Caco-2 (cell line): ENCODE measurements at regions not wholly inside any gene's neighbourhood (a gene's known extent, or its start where the extent isn't known, plus 50 kb on each side); places are given as distances from the start of the nearest gene placed in this dataset.
"Not testable (repeated sequence)": the region's sequence is repeated elsewhere in the genome, so short reads cannot be mapped to it uniquely, and the experiment has no call there.

Experiments
- BruUV-seq: library from RNA; stranded (reverse); fragments of 400-500 nt; replicated peaks from 2 replicates; lab custom pipeline; 2021; lab: Mats Ljungman, UMichigan
- CTCF ChIA-PET: fragments of 300-600 bp; sonication (Branson Sonifier 250); formaldehyde crosslinking; loops from one replicate; lab custom pipeline; 2022; ENCODE audit warnings: antibody characterized with exemption; lab: Charles Lee
- POLR2A ChIA-PET: fragments of 300-600 bp; sonication (Branson Sonifier 250); formaldehyde crosslinking; loops from one replicate; lab custom pipeline; 2022; ENCODE audit warnings: antibody characterized with exemption; lab: Charles Lee
- DNase-seq, 2 experiments: peaks; one replicate each; pipeline versions ENCODE4 v3.0.0 to v3.0.0-alpha.2; 2020 to 2022
- H3K27me3 ChIP-seq: replicated peaks from 2 replicates; pipeline ENCODE4 v1.6.0; 2011; ENCODE audit warnings: low read length; ENCODE audit not compliant: control insufficient read depth, insufficient read depth
- H3K36me3 ChIP-seq: 2 replicates; pipeline ENCODE4 v1.5.1; 2011; ENCODE audit warnings: low read length; ENCODE audit not compliant: control insufficient read depth, insufficient read depth
- H3K4me1 ChIP-seq: fragments of 250-450 bp; sonication (Bioruptor Pico); 2 replicates; pipeline ENCODE4 v1.5.1; 2020; ENCODE audit warnings: mild to moderate bottlenecking
- H3K4me3 ChIP-seq: 2 replicates; pipeline ENCODE4 v1.5.1; 2011; ENCODE audit warnings: low read depth, mild to moderate bottlenecking, control low read depth, low read length
- H3K9me3 ChIP-seq: fragments of 250-450 bp; sonication (Bioruptor Pico); 2 replicates; pipeline ENCODE4 v1.5.1; 2020; ENCODE audit warnings: mild to moderate bottlenecking, moderate library complexity
- H3K27ac Mint-ChIP-seq: one replicate; pipeline ENCODE4 v1.8.0; 2022; ENCODE audit warnings: mixed read lengths; ENCODE audit not compliant: unreplicated experiment
- H3K27me3 Mint-ChIP-seq: one replicate; pipeline ENCODE4 v1.8.0; 2022; ENCODE audit warnings: mixed read lengths; ENCODE audit not compliant: insufficient read depth, unreplicated experiment
- H3K36me3 Mint-ChIP-seq: one replicate; pipeline ENCODE4 v1.8.0; 2022; ENCODE audit warnings: mild to moderate bottlenecking, mixed read lengths; ENCODE audit not compliant: insufficient read depth, unreplicated experiment
- H3K4me1 Mint-ChIP-seq: one replicate; pipeline ENCODE4 v1.8.0; 2022; ENCODE audit warnings: low read depth, mixed read lengths; ENCODE audit not compliant: unreplicated experiment
- H3K4me3 Mint-ChIP-seq: one replicate; pipeline ENCODE4 v1.8.0; 2022; ENCODE audit warnings: mild to moderate bottlenecking, moderate library complexity, mixed read lengths; ENCODE audit not compliant: unreplicated experiment
- H3K9me3 Mint-ChIP-seq: one replicate; pipeline ENCODE4 v1.8.0; 2022; ENCODE audit warnings: mixed read lengths; ENCODE audit not compliant: unreplicated experiment
- intact Hi-C: fragments of 100-400 bp; cut with micrococcal nuclease; formaldehyde crosslinking; loops from one replicate; pipeline ENCODE4 v1.10.0; 2022; ENCODE audit not compliant: unreplicated experiment

DNA sequence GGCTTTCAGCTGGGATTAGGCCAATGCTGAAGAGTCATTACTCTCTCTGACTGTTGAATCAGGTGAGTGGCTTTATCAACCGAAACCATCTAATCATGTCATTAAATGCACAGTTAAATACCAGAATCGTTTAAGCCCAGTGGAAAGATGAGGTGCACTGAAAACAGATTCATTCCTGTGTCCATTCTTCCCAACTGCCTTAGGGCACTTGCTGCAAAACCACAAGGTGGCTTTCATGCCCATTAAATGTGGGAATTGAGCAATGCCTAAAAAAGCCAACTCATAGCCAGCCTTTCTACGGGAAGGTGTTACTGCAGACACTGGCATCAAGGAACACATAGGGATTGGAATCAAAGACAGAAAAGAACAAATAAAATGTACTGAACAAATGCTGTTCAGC is 246.3 kb upstream of the NBPF12 start:
- H3K4me1 Mint-ChIP-seq, intact Hi-C loops: not testable (repeated sequence)

DNA sequence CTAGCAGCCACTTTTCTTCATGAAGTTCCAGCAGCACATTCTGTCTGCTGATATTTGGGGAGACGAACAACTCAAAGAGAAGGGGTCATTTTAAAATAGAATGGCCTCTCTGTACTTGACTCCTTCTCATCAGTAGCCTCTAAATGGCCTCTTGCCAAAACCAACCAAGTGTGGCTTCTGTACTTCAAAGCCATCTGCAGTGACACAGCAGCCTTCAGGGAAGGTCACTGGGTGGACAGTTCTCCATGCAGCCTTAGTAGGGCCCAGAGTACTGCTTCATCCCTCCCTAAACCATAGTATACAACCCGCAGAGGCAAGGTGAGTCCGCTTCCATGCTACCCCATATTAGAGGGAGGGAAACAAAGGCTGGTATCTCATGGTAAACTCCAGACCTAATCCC is 249.2 kb upstream of the NBPF12 start:
- CTCF ChIA-PET, H3K36me3 Mint-ChIP-seq, H3K4me3 ChIP-seq, H3K4me3 Mint-ChIP-seq, H3K27me3 Mint-ChIP-seq, H3K9me3 ChIP-seq, H3K9me3 Mint-ChIP-seq, BruUV-seq, intact Hi-C loops, H3K4me1 ChIP-seq, H3K36me3 ChIP-seq, DNase-seq, H3K4me1 Mint-ChIP-seq, H3K27ac Mint-ChIP-seq, POLR2A ChIA-PET, H3K27me3 ChIP-seq: not testable (repeated sequence)

More for the DNA sequence above, 246.3 kb upstream of the NBPF12 start:
- H3K4me1 ChIP-seq, H3K27ac Mint-ChIP-seq, DNase-seq, BruUV-seq, H3K9me3 Mint-ChIP-seq, H3K4me3 Mint-ChIP-seq, POLR2A ChIA-PET, H3K27me3 ChIP-seq, H3K4me3 ChIP-seq, CTCF ChIA-PET, H3K27me3 Mint-ChIP-seq, H3K36me3 ChIP-seq, H3K9me3 ChIP-seq, H3K36me3 Mint-ChIP-seq: not testable (repeated sequence)

DNA sequence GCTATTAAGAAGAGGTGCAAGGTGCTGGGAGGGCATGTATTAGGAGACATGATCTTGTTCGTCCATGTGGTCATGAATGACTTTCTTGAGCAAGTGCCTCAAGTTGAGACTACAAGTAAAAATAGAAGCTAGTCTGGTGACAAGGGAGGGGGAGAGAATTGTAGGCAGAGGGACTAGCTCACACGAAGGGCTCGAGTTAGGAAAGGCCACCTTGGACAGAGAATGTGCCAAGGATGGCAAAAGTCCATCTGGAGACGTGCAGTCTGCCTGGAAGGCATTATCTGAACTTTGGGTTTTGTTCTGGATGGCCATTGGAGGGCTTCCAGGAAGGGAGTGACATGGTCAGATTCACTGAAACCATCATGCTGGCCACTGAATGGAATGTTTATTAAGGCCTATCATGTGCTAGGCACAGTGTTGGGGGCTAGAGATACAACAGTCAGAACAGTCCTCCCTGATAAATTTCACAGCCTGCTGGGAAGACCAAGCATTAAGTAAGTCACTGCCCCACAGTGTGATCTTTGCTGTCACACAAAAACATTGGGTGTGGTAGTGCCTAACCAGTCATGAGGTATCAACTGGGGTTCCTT is 251.3 kb upstream of the NBPF12 start:
- intact Hi-C loops, H3K36me3 Mint-ChIP-seq, H3K4me3 Mint-ChIP-seq, H3K36me3 ChIP-seq, H3K27ac Mint-ChIP-seq, CTCF ChIA-PET, DNase-seq, H3K27me3 Mint-ChIP-seq, H3K4me3 ChIP-seq, H3K27me3 ChIP-seq, BruUV-seq, H3K9me3 Mint-ChIP-seq, H3K4me1 ChIP-seq, H3K9me3 ChIP-seq, POLR2A ChIA-PET, H3K4me1 Mint-ChIP-seq: not testable (repeated sequence)

DNA sequence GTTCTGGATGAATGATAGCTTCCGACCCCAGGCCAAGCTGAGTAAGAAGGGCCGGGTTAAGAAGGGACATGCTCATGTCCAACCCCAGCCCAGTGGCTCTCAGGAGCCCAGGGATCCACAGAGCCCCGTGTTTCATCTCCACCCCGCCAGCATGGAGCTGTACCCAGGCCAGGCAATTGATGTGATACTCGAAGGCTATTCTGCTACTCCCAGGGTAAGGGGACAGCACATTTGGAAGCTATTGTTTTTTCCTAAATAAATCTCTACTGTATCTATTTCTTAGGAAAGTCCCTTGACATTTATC is 255.0 kb upstream of the NBPF12 start:
- BruUV-seq, H3K27me3 Mint-ChIP-seq, H3K4me1 Mint-ChIP-seq, intact Hi-C loops, H3K4me3 Mint-ChIP-seq, H3K36me3 Mint-ChIP-seq, DNase-seq, H3K4me3 ChIP-seq, H3K27ac Mint-ChIP-seq, H3K9me3 Mint-ChIP-seq, H3K9me3 ChIP-seq, H3K36me3 ChIP-seq, H3K27me3 ChIP-seq, H3K4me1 ChIP-seq, CTCF ChIA-PET, POLR2A ChIA-PET: not testable (repeated sequence)

DNA sequence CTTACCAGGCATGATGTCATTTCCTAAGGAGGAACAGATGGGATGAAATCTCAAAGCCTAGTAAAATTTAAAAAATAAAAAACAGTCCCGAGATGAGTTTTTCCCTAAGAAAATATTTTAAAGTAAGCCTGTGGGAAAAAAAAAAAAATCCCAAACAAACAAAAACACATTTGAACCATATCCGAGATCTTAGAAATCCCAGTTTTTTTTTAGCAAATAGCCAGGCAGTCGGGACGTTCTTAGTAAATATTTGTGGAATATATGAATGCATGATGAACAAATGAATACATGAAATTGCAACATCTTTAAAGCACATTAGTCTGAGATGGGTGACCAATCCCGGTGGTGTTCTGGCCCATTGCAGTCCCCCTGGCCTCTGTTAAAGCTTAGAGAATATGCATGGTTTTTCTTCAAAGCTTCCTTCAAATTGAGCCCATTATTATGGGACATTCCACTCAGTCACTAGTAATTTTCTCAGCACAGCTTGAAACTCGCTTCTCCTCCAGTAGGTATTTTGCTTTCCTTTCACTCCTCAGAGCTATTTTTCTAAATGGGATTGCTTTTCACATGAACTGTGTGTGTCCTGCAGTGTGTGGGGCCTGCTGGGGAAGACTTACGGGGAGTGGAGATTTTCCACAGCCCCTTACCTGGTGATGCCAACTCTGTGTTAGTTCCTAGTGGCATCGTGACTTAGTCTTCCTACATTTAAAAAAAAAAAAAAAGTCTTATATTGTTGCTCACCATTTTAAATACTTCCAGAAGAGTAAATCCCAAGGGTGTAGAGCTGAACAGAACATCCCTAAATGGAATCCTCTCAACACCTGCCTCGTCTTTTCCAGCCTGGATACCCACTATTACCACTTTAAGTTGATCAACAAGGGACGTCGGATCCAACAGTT is 255.6 kb upstream of the NBPF12 start:
- H3K4me3 ChIP-seq, DNase-seq, H3K27me3 ChIP-seq, H3K36me3 ChIP-seq, H3K9me3 Mint-ChIP-seq, H3K36me3 Mint-ChIP-seq, POLR2A ChIA-PET, H3K4me1 Mint-ChIP-seq, H3K9me3 ChIP-seq, H3K27ac Mint-ChIP-seq, CTCF ChIA-PET, intact Hi-C loops, H3K27me3 Mint-ChIP-seq, H3K4me3 Mint-ChIP-seq, H3K4me1 ChIP-seq, BruUV-seq: not testable (repeated sequence)

DNA sequence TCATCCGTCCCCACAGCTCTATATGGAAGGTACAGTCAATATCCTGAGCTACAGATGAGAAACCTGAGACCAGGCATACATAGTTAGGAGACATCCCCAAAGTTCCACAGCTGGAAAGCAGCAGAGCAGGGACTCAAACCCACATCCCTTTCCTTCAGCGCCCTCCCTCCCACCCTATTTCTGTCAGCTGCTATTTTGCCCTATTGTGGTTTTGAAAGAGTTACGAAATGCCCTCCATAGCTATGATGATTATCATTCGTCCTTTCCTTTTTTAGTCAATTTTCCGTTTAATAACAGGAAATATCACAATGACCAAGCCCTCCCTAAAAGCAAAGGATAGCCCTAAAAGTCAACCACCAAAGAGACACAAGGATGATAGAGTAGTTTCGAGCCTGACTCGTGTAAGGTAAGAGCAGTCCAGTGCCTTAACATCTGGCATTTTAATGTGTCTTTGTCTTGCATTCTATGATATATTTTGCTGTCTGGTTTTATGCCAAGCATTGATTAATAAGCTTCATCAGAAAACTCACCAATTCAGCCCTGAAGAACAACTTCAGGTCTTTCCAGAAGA is 264.3 kb upstream of the NBPF12 start:
- BruUV-seq, intact Hi-C loops, H3K36me3 ChIP-seq, H3K27ac Mint-ChIP-seq, DNase-seq, POLR2A ChIA-PET, H3K36me3 Mint-ChIP-seq, H3K27me3 ChIP-seq, H3K4me3 ChIP-seq, CTCF ChIA-PET, H3K27me3 Mint-ChIP-seq, H3K9me3 Mint-ChIP-seq, H3K4me3 Mint-ChIP-seq, H3K4me1 Mint-ChIP-seq, H3K9me3 ChIP-seq, H3K4me1 ChIP-seq: not testable (repeated sequence)

DNA sequence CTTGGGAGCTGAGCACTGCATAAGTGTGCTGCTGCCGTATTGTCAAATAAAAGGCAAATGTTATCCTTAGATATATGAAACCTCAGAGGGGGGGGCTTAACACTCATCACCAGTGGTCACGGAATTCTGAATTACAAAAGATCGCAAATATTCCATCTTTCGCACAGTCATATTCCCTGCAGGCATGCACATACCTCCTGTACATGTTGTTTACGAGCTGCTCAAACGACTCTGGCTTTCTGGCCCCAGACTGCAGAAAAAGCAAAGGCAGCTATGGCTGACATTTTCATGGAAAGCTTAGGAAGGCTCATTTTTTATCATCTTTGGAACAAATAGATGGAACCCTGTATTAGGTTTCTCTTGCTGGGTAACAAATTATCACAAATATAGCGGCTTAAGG is 265.5 kb upstream of the NBPF12 start:
- DNase-seq, H3K4me1 ChIP-seq, H3K27me3 Mint-ChIP-seq, BruUV-seq, H3K4me1 Mint-ChIP-seq, H3K9me3 Mint-ChIP-seq, POLR2A ChIA-PET, H3K27ac Mint-ChIP-seq, H3K4me3 Mint-ChIP-seq, H3K4me3 ChIP-seq, CTCF ChIA-PET, H3K27me3 ChIP-seq, H3K36me3 Mint-ChIP-seq, H3K9me3 ChIP-seq, H3K36me3 ChIP-seq, intact Hi-C loops: not testable (repeated sequence)
